PFSK-1 (cell line): ENCODE measurements at regions not wholly inside any gene's neighbourhood (a gene's known extent, or its start where the extent isn't known, plus 50 kb on each side); places are given as distances from the start of the nearest gene placed in this dataset.
A peak's percentile ranks its signal among the peaks of the same experiment; 100 is the strongest.

Source experiments
- FOXP2 ChIP-seq: optimal IDR thresholded peaks from 2 replicates; pipeline ENCODE3; 2011; ENCODE audit warnings: borderline replicate concordance, control low read depth, inconsistent platforms; ENCODE audit not compliant: insufficient read depth; ENCODE audit errors: extremely low read length, extremely low read depth
- POLR2AphosphoS5 ChIP-seq: IDR thresholded peaks from 2 replicates; pipeline ENCODE4 v1.6.1; 2012; ENCODE audit warnings: low read depth, mild to moderate bottlenecking, control low read depth, low read length, moderate library complexity
- REST ChIP-seq, 2 experiments: IDR thresholded peaks; 2 replicates each; pipeline versions ENCODE4 v1.6.1 to v1.8.0; 2011 to 2012; ENCODE audit warnings: low read depth in 2 of 2, low read length in 2 of 2, control low read depth in 1 of 2, inconsistent platforms in 1 of 2, mild to moderate bottlenecking in 1 of 2, moderate library complexity in 1 of 2; ENCODE audit not compliant: insufficient read depth in 1 of 2
- SIN3A ChIP-seq: IDR thresholded peaks from 2 replicates; pipeline ENCODE4 v1.6.1; 2012; ENCODE audit warnings: mild to moderate bottlenecking, low read length, moderate library complexity, borderline replicate concordance; ENCODE audit not compliant: insufficient read depth
- TAF1 ChIP-seq: IDR thresholded peaks from 2 replicates; pipeline ENCODE4 v1.6.1; 2012; ENCODE audit warnings: low read length, control low read depth, borderline replicate concordance; ENCODE audit not compliant: insufficient read depth

GRCh38 chr5:96584712-96585111, 77.5 kb upstream of the CAST start:
- TF ChIP-seq SIN3A (no peak), TAF1 (no peak), POLR2AphosphoS5 (no peak), FOXP2 (peak; percentile 32)

- no peak for TF ChIP-seq FOXP2
- TF ChIP-seq TAF1 = no peak
Measured at GRCh38 chr5:96588539-96588938, 73.6 kb upstream of the CAST start.

GRCh38 chr5:96590796-96591195, 71.4 kb upstream of the CAST start:
- no peak for TF ChIP-seq REST (IDR thresholded peaks at IDR 0.05; ENCODE audit: insufficient read depth in 1 of 2, low read depth in 2 of 2, low read length in 2 of 2)
- TF ChIP-seq POLR2AphosphoS5 = no peak
- no peak for TF ChIP-seq FOXP2
- no peak for TF ChIP-seq SIN3A
- TF ChIP-seq TAF1 = no peak

- no peak for TF ChIP-seq TAF1
- TF ChIP-seq REST (IDR thresholded peaks at IDR 0.05; ENCODE audit: insufficient read depth in 1 of 2, low read depth in 2 of 2, low read length in 2 of 2) = no peak
- no peak for TF ChIP-seq POLR2AphosphoS5
- TF ChIP-seq FOXP2 = no peak
- no peak for TF ChIP-seq SIN3A
Measured at GRCh38 chr5:96595300-96596090, 66.7 kb upstream of the CAST start.

- no peak for TF ChIP-seq SIN3A
- no peak for TF ChIP-seq POLR2AphosphoS5
- TF ChIP-seq REST (IDR thresholded peaks at IDR 0.05; ENCODE audit: insufficient read depth in 1 of 2, low read depth in 2 of 2, low read length in 2 of 2) = no peak
- TF ChIP-seq TAF1 = no peak
- no peak for TF ChIP-seq FOXP2
Measured at GRCh38 chr5:96597438-96598020, 64.6 kb upstream of the CAST start.

- TF ChIP-seq POLR2AphosphoS5 (no peak), REST (IDR thresholded peaks at IDR 0.05; ENCODE audit: insufficient read depth in 1 of 2, low read depth in 2 of 2, low read length in 2 of 2) (no peak), SIN3A (no peak), TAF1 (no peak), FOXP2 (no peak)
Measured at GRCh38 chr5:96601200-96601599, 61.0 kb upstream of the CAST start.
